NT2/D1 (cell line): ENCODE measurements at regions not wholly inside any gene's neighbourhood (a gene's known extent, or its start where the extent isn't known, plus 50 kb on each side); places are given as distances from the start of the nearest gene placed in this dataset.

Experiments used
- SUZ12 ChIP-seq: IDR thresholded peaks from 2 replicates; pipeline ENCODE4 v1.6.1; 2011; ENCODE audit not compliant: insufficient read length, insufficient read depth; ENCODE audit errors: extremely low read depth
- YY1 ChIP-seq: IDR thresholded peaks from 2 replicates; pipeline ENCODE4 v1.6.1; 2011; ENCODE audit not compliant: insufficient read length, insufficient read depth
- ZNF274 ChIP-seq: IDR thresholded peaks from 2 replicates; pipeline ENCODE4 v1.6.1; 2011; ENCODE audit warnings: mild to moderate bottlenecking, low read depth, low read length

DNA sequence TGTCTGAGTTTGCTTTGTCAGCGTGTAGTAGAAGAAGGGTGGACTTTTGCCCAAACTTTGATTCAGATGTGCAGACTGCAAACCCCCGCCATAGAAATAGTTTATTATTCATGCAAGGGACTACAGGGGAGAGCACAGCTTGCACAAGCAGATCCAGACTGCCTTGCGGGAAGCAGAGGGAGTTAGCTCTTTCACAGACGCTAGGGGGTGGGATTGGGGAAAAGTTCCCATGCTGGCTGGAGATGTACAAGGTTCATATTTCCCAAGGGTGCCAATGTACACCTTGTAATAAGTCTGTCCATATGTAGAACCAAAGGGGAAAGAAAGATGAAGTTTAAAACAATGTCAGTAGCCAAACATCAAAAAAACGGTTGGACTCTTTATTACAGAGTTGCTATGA is 749.7 kb upstream of the COX7C start:
- TF ChIP-seq ZNF274 (no peak), YY1 (no peak), SUZ12 (no peak)
